Liver (tissue), 3 donors: ENCODE measurements at regions not wholly inside any gene's neighbourhood (a gene's known extent, or its start where the extent isn't known, plus 50 kb on each side); places are given as distances from the start of the nearest gene placed in this dataset.

Experiments
- FOXA1 ChIP-seq: IDR thresholded peaks from 2 replicates; pipeline ENCODE4 v1.6.1; 2016; ENCODE audit warnings: antibody characterized with exemption
- HNF4A ChIP-seq, 2 donors: conservative IDR thresholded peaks; 2 replicates each; pipeline ENCODE4 v1.6.1; 2016; ENCODE audit warnings: antibody characterized with exemption in 2 of 2, mild to moderate bottlenecking in 2 of 2
- JUND ChIP-seq, 2 donors: IDR thresholded peaks; 2 replicates each; pipeline ENCODE4 v1.6.1; 2016; ENCODE audit warnings: antibody characterized with exemption in 2 of 2
- RAD21 ChIP-seq, 2 donors: IDR thresholded peaks; 2 replicates each; pipeline ENCODE4 v1.6.1; 2016; ENCODE audit warnings: antibody characterized with exemption in 2 of 2, mild to moderate bottlenecking in 2 of 2
- RXRA ChIP-seq, 2 donors: IDR thresholded peaks; 2 replicates each; pipeline ENCODE4 v1.6.1; 2017 to 2018; ENCODE audit warnings: antibody characterized with exemption in 2 of 2, mild to moderate bottlenecking in 1 of 2
- SP1 ChIP-seq: IDR thresholded peaks from 2 replicates; pipeline ENCODE4 v1.6.1; 2018; ENCODE audit warnings: antibody characterized with exemption, mild to moderate bottlenecking
- TAF1 ChIP-seq: conservative IDR thresholded peaks from 2 replicates; pipeline ENCODE4 v1.6.1; 2016; ENCODE audit warnings: antibody characterized with exemption, mild to moderate bottlenecking
- YY1 ChIP-seq: IDR thresholded peaks from 2 replicates; pipeline ENCODE4 v1.6.1; 2016; ENCODE audit warnings: antibody characterized with exemption, mild to moderate bottlenecking
- TF ChIP-seq, protein P1 (sequence below): fragments of 150-350 bp; IDR thresholded peaks from 2 replicates; pipeline ENCODE4 v1.5.1; 2017; ENCODE audit warnings: improper control_type of control experiment, low read depth, low read length; ENCODE audit not compliant: missing input control
- TF ChIP-seq, protein P2 (sequence below): IDR thresholded peaks from 2 replicates; pipeline ENCODE4 v1.6.1; 2016; ENCODE audit warnings: antibody characterized with exemption
- TF ChIP-seq, protein P3 (sequence below): IDR thresholded peaks from 2 replicates; pipeline ENCODE4 v1.6.1; 2016; ENCODE audit warnings: antibody characterized with exemption, mild to moderate bottlenecking
- TF ChIP-seq, protein P4 (sequence below): IDR thresholded peaks from 2 replicates; pipeline ENCODE4 v1.6.1; 2016; ENCODE audit warnings: antibody characterized with exemption
- TF ChIP-seq, protein P5 (sequence below): IDR thresholded peaks from 2 replicates; pipeline ENCODE4 v1.6.1; 2016; ENCODE audit warnings: antibody characterized with exemption
- donor health status: healthy.
- donor health status: healthy.

DNA sequence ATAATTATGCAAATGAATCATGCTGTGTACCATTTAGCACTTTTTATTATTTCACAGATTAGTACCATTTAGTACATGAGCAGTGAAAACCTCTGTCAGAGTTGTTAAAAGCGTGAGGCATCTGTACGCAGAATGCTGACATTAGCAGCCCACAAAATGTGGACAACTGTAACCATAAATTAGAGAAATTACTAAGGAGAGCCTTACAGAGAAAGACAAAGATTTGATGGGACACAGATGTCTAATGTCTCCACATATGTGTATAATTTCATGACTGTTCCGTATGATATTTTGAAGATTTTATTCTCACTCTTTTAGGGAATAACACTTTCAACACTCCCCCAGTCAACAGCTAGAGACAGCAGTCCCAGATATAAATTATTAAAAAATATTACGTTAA is 414.0 kb upstream of the ANKRD30A start:
- TF ChIP-seq, protein P1, sequence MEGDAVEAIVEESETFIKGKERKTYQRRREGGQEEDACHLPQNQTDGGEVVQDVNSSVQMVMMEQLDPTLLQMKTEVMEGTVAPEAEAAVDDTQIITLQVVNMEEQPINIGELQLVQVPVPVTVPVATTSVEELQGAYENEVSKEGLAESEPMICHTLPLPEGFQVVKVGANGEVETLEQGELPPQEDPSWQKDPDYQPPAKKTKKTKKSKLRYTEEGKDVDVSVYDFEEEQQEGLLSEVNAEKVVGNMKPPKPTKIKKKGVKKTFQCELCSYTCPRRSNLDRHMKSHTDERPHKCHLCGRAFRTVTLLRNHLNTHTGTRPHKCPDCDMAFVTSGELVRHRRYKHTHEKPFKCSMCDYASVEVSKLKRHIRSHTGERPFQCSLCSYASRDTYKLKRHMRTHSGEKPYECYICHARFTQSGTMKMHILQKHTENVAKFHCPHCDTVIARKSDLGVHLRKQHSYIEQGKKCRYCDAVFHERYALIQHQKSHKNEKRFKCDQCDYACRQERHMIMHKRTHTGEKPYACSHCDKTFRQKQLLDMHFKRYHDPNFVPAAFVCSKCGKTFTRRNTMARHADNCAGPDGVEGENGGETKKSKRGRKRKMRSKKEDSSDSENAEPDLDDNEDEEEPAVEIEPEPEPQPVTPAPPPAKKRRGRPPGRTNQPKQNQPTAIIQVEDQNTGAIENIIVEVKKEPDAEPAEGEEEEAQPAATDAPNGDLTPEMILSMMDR = no peak
- no peak for TF ChIP-seq SP1
- no peak for TF ChIP-seq TAF1
- TF ChIP-seq, protein P2, sequence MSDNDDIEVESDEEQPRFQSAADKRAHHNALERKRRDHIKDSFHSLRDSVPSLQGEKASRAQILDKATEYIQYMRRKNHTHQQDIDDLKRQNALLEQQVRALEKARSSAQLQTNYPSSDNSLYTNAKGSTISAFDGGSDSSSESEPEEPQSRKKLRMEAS = no peak
- TF ChIP-seq JUND (IDR thresholded peaks at IDR 0.05) = no peak
- TF ChIP-seq, protein P3, sequence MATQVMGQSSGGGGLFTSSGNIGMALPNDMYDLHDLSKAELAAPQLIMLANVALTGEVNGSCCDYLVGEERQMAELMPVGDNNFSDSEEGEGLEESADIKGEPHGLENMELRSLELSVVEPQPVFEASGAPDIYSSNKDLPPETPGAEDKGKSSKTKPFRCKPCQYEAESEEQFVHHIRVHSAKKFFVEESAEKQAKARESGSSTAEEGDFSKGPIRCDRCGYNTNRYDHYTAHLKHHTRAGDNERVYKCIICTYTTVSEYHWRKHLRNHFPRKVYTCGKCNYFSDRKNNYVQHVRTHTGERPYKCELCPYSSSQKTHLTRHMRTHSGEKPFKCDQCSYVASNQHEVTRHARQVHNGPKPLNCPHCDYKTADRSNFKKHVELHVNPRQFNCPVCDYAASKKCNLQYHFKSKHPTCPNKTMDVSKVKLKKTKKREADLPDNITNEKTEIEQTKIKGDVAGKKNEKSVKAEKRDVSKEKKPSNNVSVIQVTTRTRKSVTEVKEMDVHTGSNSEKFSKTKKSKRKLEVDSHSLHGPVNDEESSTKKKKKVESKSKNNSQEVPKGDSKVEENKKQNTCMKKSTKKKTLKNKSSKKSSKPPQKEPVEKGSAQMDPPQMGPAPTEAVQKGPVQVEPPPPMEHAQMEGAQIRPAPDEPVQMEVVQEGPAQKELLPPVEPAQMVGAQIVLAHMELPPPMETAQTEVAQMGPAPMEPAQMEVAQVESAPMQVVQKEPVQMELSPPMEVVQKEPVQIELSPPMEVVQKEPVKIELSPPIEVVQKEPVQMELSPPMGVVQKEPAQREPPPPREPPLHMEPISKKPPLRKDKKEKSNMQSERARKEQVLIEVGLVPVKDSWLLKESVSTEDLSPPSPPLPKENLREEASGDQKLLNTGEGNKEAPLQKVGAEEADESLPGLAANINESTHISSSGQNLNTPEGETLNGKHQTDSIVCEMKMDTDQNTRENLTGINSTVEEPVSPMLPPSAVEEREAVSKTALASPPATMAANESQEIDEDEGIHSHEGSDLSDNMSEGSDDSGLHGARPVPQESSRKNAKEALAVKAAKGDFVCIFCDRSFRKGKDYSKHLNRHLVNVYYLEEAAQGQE = no peak
- TF ChIP-seq, protein P4, sequence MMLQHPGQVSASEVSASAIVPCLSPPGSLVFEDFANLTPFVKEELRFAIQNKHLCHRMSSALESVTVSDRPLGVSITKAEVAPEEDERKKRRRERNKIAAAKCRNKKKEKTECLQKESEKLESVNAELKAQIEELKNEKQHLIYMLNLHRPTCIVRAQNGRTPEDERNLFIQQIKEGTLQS = no peak
- TF ChIP-seq RAD21 (IDR thresholded peaks at IDR 0.05) = no peak
- TF ChIP-seq RXRA (IDR thresholded peaks at IDR 0.05) = no peak
- no peak for TF ChIP-seq HNF4A (conservative IDR thresholded peaks at IDR 0.05)
- TF ChIP-seq, protein P5, sequence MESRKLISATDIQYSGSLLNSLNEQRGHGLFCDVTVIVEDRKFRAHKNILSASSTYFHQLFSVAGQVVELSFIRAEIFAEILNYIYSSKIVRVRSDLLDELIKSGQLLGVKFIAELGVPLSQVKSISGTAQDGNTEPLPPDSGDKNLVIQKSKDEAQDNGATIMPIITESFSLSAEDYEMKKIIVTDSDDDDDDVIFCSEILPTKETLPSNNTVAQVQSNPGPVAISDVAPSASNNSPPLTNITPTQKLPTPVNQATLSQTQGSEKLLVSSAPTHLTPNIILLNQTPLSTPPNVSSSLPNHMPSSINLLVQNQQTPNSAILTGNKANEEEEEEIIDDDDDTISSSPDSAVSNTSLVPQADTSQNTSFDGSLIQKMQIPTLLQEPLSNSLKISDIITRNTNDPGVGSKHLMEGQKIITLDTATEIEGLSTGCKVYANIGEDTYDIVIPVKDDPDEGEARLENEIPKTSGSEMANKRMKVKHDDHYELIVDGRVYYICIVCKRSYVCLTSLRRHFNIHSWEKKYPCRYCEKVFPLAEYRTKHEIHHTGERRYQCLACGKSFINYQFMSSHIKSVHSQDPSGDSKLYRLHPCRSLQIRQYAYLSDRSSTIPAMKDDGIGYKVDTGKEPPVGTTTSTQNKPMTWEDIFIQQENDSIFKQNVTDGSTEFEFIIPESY = no peak
- TF ChIP-seq YY1 = no peak
- TF ChIP-seq FOXA1 = no peak
